Esophagus muscularis mucosa (tissue), 3 donors: ENCODE measurements at regions not wholly inside any gene's neighbourhood (a gene's known extent, or its start where the extent isn't known, plus 50 kb on each side); places are given as distances from the start of the nearest gene placed in this dataset.

Experiments
- POLR2A ChIP-seq: fragments of 450-650 bp; IDR thresholded peaks from one replicate; pipeline ENCODE4 v1.6.1; 2017; ENCODE audit warnings: antibody characterized with exemption, moderate library complexity, mild to moderate bottlenecking, low read depth
- TF ChIP-seq, protein P1 (sequence below), 3 experiments: fragments of 200-600 bp in 2 of 3; fragments of 450-650 bp in 1 of 3; sonication (generic) in 2 of 3; IDR thresholded peaks; one replicate each; pipeline ENCODE4 v1.5.1; 2017 to 2019; ENCODE audit warnings: antibody characterized with exemption in 3 of 3, mild to moderate bottlenecking in 2 of 3, moderate library complexity in 1 of 3

DNA sequence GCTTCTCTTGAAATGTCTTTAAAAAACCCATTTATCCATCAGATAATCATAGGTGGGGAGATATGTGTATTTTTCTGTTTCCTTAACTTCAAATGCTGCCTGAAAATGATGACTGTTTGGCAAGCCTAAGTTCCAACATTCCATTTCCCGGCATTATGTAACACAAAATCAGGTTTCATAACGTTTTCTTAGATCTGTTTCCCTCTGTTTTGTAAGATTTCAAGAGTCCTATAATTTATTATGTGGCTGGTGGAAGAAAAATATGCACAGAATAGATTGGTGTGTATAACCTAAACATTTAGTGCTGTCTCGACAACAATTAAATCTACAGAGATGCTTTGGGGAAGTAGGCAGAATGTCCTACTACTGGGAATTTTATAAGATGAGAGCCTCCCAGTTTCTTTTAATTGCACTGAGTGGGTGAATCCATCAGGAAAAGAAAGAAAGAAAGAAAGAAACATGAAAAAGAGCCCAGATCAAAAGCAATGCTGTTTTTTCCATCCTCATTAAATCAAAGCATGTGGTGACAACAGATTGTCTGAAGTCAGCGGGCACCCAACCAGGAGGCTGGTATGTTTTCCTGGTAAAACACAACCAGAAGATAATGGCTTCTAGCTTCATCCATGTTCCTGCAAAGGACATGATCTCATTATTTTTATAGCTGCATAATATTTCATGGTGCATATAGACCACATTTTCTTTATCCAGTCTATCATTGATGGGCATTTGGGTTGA, 529.4 kb upstream of the AMELY start:
- TF ChIP-seq, protein P1, sequence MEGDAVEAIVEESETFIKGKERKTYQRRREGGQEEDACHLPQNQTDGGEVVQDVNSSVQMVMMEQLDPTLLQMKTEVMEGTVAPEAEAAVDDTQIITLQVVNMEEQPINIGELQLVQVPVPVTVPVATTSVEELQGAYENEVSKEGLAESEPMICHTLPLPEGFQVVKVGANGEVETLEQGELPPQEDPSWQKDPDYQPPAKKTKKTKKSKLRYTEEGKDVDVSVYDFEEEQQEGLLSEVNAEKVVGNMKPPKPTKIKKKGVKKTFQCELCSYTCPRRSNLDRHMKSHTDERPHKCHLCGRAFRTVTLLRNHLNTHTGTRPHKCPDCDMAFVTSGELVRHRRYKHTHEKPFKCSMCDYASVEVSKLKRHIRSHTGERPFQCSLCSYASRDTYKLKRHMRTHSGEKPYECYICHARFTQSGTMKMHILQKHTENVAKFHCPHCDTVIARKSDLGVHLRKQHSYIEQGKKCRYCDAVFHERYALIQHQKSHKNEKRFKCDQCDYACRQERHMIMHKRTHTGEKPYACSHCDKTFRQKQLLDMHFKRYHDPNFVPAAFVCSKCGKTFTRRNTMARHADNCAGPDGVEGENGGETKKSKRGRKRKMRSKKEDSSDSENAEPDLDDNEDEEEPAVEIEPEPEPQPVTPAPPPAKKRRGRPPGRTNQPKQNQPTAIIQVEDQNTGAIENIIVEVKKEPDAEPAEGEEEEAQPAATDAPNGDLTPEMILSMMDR (IDR thresholded peaks at IDR 0.05): no peak
- TF ChIP-seq POLR2A: no peak
